ENCODE measurements at regions not wholly inside any gene's neighbourhood (a gene's known extent, or its start where the extent isn't known, plus 50 kb on each side); places are given as distances from the start of the nearest gene placed in this dataset.

DNA sequence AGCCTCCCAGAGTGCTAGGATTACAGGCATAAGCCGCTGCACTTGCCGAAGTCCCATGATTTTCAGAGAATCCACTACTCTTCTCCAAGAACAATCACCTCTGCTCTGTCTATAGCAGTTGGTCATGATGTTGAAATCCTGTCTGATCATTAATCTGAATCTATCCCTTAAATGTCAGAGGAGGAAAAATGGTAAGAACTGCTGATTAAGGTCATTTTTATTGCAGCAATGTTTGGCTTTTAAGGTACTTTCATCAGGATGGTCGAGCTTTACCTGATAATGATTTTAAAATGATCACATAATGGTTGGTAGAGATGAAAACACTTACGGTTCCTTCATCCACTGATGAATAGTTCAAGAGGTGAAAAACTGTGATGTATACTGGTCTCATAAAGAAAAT lies 968.6 kb downstream of the TLE4 start (continued):
- no peak for TF ChIP-seq RAD21 (IDR thresholded peaks at IDR 0.05 in 1 of 2, conservative IDR thresholded peaks at IDR 0.05 in 1 of 2; ENCODE audit: low read depth in 2 of 2, low read length in 2 of 2)
- TF ChIP-seq TEAD4 (IDR thresholded peaks at IDR 0.05; ENCODE audit: low read depth, low read length) = no peak
- TF ChIP-seq JUND (IDR thresholded peaks at IDR 0.05; ENCODE audit: low read length) = no peak
- TF ChIP-seq BRCA1 (IDR thresholded peaks at IDR 0.05; ENCODE audit: low read depth, low read length) = no peak
- no peak for TF ChIP-seq CEBPB (IDR thresholded peaks at IDR 0.05; ENCODE audit: low read depth, low read length)
- TF ChIP-seq, protein P1, sequence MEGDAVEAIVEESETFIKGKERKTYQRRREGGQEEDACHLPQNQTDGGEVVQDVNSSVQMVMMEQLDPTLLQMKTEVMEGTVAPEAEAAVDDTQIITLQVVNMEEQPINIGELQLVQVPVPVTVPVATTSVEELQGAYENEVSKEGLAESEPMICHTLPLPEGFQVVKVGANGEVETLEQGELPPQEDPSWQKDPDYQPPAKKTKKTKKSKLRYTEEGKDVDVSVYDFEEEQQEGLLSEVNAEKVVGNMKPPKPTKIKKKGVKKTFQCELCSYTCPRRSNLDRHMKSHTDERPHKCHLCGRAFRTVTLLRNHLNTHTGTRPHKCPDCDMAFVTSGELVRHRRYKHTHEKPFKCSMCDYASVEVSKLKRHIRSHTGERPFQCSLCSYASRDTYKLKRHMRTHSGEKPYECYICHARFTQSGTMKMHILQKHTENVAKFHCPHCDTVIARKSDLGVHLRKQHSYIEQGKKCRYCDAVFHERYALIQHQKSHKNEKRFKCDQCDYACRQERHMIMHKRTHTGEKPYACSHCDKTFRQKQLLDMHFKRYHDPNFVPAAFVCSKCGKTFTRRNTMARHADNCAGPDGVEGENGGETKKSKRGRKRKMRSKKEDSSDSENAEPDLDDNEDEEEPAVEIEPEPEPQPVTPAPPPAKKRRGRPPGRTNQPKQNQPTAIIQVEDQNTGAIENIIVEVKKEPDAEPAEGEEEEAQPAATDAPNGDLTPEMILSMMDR (IDR thresholded peaks at IDR 0.05; ENCODE audit: control extremely low read depth in 1 of 3, insufficient read depth in 1 of 3, low read depth in 1 of 3, low read length in 3 of 3) = no peak
